ENCODE measurements at regions not wholly inside any gene's neighbourhood (a gene's known extent, or its start where the extent isn't known, plus 50 kb on each side); places are given as distances from the start of the nearest gene placed in this dataset.
"Not testable (repeated sequence)": the region's sequence is repeated elsewhere in the genome, so short reads cannot be mapped to it uniquely, and the experiment has no call there.

GRCh38 chr2:17058772-17059402, 393.3 kb upstream of the CYRIA start:
- DNase-seq: no peak

GRCh38 chr2:17057109-17058017, 391.7 kb upstream of the CYRIA start:
- no peak for DNase-seq

- DNase-seq: no peak
These were observed 390.6 kb upstream of the CYRIA start for GRCh38 chr2:17056236-17056635.

GRCh38 chr2:17052001-17052400, 386.4 kb upstream of the CYRIA start:
- DNase-seq: no peak

- DNase-seq: no peak
These were observed 385.9 kb upstream of the CYRIA start for GRCh38 chr2:17051538-17051937.

GRCh38 chr2:17043173-17043572, 377.5 kb upstream of the CYRIA start:
- DNase-seq: no peak

- no peak for DNase-seq
These were observed 370.7 kb upstream of the CYRIA start for GRCh38 chr2:17036361-17036760.

GRCh38 chr2:17035010-17035409, 369.4 kb upstream of the CYRIA start:
- no peak for DNase-seq

GRCh38 chr2:17030047-17030446, 364.4 kb upstream of the CYRIA start:
- DNase-seq: no peak

- DNase-seq: no peak
These were observed 346.7 kb upstream of the CYRIA start for GRCh38 chr2:17012297-17012696.

- DNase-seq: no peak
These were observed 344.5 kb upstream of the CYRIA start for GRCh38 chr2:17010104-17010503.

- DNase-seq: no peak
These were observed 334.5 kb upstream of the CYRIA start for GRCh38 chr2:17000184-17000482.

- no peak for DNase-seq
These were observed 333.9 kb upstream of the CYRIA start for GRCh38 chr2:16999347-17000183.

- DNase-seq: no peak
These were observed 312.7 kb upstream of the CYRIA start for GRCh38 chr2:16978301-16978700.

- no peak for DNase-seq
These were observed 309.1 kb upstream of the CYRIA start for GRCh38 chr2:16974688-16975087.

- no peak for DNase-seq
These were observed 308.1 kb upstream of the CYRIA start for GRCh38 chr2:16973586-16974286.

- DNase-seq: no peak
These were observed 306.6 kb upstream of the CYRIA start for GRCh38 chr2:16972276-16972675.

- DNase-seq: no peak
These were observed 306.1 kb upstream of the CYRIA start for GRCh38 chr2:16971722-16972234.

- DNase-seq: not testable (repeated sequence)
These were observed 305.3 kb upstream of the CYRIA start for GRCh38 chr2:16970948-16971347.

GRCh38 chr2:16962505-16962904, 296.9 kb upstream of the CYRIA start:
- DNase-seq: no peak

GRCh38 chr2:16960579-16960978, 294.9 kb upstream of the CYRIA start:
- no peak for DNase-seq

GRCh38 chr2:16958266-16958665, 292.6 kb upstream of the CYRIA start:
- no peak for DNase-seq

- no peak for DNase-seq
These were observed 287.2 kb upstream of the CYRIA start for GRCh38 chr2:16952805-16953204.

Data from effector CD4-positive, alpha-beta T cell (primary cell).